Liver (tissue), 3 donors: ENCODE measurements at regions not wholly inside any gene's neighbourhood (a gene's known extent, or its start where the extent isn't known, plus 50 kb on each side); places are given as distances from the start of the nearest gene placed in this dataset.

Experiments used
- FOXA1 ChIP-seq: IDR thresholded peaks from 2 replicates; pipeline ENCODE4 v1.6.1; 2016; ENCODE audit warnings: antibody characterized with exemption
- GABPA ChIP-seq, 2 donors: IDR thresholded peaks in 1 of 2; conservative IDR thresholded peaks in 1 of 2; 2 replicates each; pipeline ENCODE4 v1.6.1; 2016; ENCODE audit warnings: antibody characterized with exemption in 2 of 2, mild to moderate bottlenecking in 1 of 2, moderate library complexity in 1 of 2
- JUND ChIP-seq, 2 donors: IDR thresholded peaks; 2 replicates each; pipeline ENCODE4 v1.6.1; 2016; ENCODE audit warnings: antibody characterized with exemption in 2 of 2
- RAD21 ChIP-seq, 2 donors: IDR thresholded peaks; 2 replicates each; pipeline ENCODE4 v1.6.1; 2016; ENCODE audit warnings: antibody characterized with exemption in 2 of 2, mild to moderate bottlenecking in 2 of 2
- SP1 ChIP-seq: IDR thresholded peaks from 2 replicates; pipeline ENCODE4 v1.6.1; 2018; ENCODE audit warnings: antibody characterized with exemption, mild to moderate bottlenecking
- TAF1 ChIP-seq: conservative IDR thresholded peaks from 2 replicates; pipeline ENCODE4 v1.6.1; 2016; ENCODE audit warnings: antibody characterized with exemption, mild to moderate bottlenecking
- YY1 ChIP-seq: IDR thresholded peaks from 2 replicates; pipeline ENCODE4 v1.6.1; 2016; ENCODE audit warnings: antibody characterized with exemption, mild to moderate bottlenecking
- TF ChIP-seq, protein P1 (sequence below): fragments of 150-350 bp; IDR thresholded peaks from 2 replicates; pipeline ENCODE4 v1.5.1; 2017; ENCODE audit warnings: improper control_type of control experiment, low read depth, low read length; ENCODE audit not compliant: missing input control
- TF ChIP-seq, protein P2 (sequence below): IDR thresholded peaks from 2 replicates; pipeline ENCODE4 v1.6.1; 2016; ENCODE audit warnings: antibody characterized with exemption, mild to moderate bottlenecking
- TF ChIP-seq, protein P3 (sequence below): IDR thresholded peaks from 2 replicates; pipeline ENCODE4 v1.6.1; 2016; ENCODE audit warnings: antibody characterized with exemption
- TF ChIP-seq, protein P4 (sequence below): IDR thresholded peaks from 2 replicates; pipeline ENCODE4 v1.6.1; 2016; ENCODE audit warnings: antibody characterized with exemption
- TF ChIP-seq, protein P5 (sequence below): IDR thresholded peaks from 2 replicates; pipeline ENCODE4 v1.6.1; 2016; ENCODE audit warnings: antibody characterized with exemption
- donor health status: healthy.
- donor health status: healthy.

DNA sequence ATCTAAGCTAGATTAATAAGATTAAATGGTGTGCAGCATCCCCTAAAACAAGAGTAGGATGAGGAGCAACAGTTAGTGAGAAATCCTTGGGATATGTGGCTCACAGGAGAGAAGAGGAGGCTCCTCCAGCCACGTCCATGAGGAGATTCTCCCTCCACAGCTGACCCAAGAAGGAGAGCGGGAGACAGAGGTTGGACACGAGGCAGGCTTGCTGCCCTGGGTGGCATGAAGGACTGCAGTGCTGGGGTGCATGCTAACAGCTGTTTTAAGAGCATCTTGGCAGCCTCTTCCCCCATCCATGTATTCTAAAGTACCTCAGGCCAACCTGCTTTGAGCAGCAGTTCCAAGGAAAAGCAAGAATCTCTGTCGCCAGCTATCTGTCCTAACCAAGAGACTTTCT, 284.4 kb upstream of the B3GAT1 start:
- TF ChIP-seq, protein P1, sequence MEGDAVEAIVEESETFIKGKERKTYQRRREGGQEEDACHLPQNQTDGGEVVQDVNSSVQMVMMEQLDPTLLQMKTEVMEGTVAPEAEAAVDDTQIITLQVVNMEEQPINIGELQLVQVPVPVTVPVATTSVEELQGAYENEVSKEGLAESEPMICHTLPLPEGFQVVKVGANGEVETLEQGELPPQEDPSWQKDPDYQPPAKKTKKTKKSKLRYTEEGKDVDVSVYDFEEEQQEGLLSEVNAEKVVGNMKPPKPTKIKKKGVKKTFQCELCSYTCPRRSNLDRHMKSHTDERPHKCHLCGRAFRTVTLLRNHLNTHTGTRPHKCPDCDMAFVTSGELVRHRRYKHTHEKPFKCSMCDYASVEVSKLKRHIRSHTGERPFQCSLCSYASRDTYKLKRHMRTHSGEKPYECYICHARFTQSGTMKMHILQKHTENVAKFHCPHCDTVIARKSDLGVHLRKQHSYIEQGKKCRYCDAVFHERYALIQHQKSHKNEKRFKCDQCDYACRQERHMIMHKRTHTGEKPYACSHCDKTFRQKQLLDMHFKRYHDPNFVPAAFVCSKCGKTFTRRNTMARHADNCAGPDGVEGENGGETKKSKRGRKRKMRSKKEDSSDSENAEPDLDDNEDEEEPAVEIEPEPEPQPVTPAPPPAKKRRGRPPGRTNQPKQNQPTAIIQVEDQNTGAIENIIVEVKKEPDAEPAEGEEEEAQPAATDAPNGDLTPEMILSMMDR = no peak
- TF ChIP-seq, protein P2, sequence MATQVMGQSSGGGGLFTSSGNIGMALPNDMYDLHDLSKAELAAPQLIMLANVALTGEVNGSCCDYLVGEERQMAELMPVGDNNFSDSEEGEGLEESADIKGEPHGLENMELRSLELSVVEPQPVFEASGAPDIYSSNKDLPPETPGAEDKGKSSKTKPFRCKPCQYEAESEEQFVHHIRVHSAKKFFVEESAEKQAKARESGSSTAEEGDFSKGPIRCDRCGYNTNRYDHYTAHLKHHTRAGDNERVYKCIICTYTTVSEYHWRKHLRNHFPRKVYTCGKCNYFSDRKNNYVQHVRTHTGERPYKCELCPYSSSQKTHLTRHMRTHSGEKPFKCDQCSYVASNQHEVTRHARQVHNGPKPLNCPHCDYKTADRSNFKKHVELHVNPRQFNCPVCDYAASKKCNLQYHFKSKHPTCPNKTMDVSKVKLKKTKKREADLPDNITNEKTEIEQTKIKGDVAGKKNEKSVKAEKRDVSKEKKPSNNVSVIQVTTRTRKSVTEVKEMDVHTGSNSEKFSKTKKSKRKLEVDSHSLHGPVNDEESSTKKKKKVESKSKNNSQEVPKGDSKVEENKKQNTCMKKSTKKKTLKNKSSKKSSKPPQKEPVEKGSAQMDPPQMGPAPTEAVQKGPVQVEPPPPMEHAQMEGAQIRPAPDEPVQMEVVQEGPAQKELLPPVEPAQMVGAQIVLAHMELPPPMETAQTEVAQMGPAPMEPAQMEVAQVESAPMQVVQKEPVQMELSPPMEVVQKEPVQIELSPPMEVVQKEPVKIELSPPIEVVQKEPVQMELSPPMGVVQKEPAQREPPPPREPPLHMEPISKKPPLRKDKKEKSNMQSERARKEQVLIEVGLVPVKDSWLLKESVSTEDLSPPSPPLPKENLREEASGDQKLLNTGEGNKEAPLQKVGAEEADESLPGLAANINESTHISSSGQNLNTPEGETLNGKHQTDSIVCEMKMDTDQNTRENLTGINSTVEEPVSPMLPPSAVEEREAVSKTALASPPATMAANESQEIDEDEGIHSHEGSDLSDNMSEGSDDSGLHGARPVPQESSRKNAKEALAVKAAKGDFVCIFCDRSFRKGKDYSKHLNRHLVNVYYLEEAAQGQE = no peak
- TF ChIP-seq, protein P3, sequence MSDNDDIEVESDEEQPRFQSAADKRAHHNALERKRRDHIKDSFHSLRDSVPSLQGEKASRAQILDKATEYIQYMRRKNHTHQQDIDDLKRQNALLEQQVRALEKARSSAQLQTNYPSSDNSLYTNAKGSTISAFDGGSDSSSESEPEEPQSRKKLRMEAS = no peak
- TF ChIP-seq FOXA1 = no peak
- TF ChIP-seq RAD21 (IDR thresholded peaks at IDR 0.05) = no peak
- no peak for TF ChIP-seq JUND (IDR thresholded peaks at IDR 0.05)
- no peak for TF ChIP-seq YY1
- TF ChIP-seq, protein P4, sequence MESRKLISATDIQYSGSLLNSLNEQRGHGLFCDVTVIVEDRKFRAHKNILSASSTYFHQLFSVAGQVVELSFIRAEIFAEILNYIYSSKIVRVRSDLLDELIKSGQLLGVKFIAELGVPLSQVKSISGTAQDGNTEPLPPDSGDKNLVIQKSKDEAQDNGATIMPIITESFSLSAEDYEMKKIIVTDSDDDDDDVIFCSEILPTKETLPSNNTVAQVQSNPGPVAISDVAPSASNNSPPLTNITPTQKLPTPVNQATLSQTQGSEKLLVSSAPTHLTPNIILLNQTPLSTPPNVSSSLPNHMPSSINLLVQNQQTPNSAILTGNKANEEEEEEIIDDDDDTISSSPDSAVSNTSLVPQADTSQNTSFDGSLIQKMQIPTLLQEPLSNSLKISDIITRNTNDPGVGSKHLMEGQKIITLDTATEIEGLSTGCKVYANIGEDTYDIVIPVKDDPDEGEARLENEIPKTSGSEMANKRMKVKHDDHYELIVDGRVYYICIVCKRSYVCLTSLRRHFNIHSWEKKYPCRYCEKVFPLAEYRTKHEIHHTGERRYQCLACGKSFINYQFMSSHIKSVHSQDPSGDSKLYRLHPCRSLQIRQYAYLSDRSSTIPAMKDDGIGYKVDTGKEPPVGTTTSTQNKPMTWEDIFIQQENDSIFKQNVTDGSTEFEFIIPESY = no peak
- TF ChIP-seq, protein P5, sequence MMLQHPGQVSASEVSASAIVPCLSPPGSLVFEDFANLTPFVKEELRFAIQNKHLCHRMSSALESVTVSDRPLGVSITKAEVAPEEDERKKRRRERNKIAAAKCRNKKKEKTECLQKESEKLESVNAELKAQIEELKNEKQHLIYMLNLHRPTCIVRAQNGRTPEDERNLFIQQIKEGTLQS = no peak
- TF ChIP-seq TAF1 = no peak
- TF ChIP-seq SP1 = no peak
- TF ChIP-seq GABPA (IDR thresholded peaks at IDR 0.05 in 1 of 2, conservative IDR thresholded peaks at IDR 0.05 in 1 of 2) = no peak
